ENCODE measurements at regions not wholly inside any gene's neighbourhood (a gene's known extent, or its start where the extent isn't known, plus 50 kb on each side); places are given as distances from the start of the nearest gene placed in this dataset.

DNA sequence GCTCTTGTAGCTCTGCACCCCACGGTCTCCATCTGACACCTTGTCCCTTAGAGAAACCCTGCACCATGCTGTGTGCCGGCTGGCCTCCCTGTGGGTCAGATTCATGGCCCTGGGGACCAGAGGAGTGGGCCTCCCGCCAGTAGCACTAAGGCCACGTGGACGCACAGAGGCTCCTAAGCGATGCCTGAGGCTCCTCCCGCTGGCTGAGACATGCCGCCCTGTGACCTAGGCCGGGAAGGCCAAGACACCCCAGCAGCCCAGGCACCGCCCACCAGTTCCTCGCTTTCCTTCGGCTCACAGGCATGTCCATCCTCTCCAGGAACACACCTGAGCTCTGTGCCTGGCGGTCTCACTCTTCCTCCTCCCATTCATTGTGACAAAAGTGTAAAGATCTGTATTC, 311.0 kb downstream of the THBS2 start:
- ATAC-seq (ENCODE audit: low read depth), result no peak
- H3K27me3 ChIP-seq (ENCODE audit: insufficient read depth, poor library complexity, severe bottlenecking), result no peaks in the 10 kb centered on the region
- no peak for DNase-seq (ENCODE audit: low spot score)
- H3K9me3 ChIP-seq (ENCODE audit: severe bottlenecking), result no peaks in the 10 kb centered on the region
- peaks cover 7% of the 10 kb centered on the region for H3K4me1 ChIP-seq (ENCODE audit: insufficient read depth, poor library complexity, severe bottlenecking)
- no peak overlapping the region for H3K27ac ChIP-seq (ENCODE audit: poor library complexity, severe bottlenecking)
- no peaks in the 10 kb centered on the region for H3K36me3 ChIP-seq (ENCODE audit: low read depth)
- H3K4me3 ChIP-seq (ENCODE audit: severe bottlenecking), result no peak overlapping the region
- TF ChIP-seq, protein P1, sequence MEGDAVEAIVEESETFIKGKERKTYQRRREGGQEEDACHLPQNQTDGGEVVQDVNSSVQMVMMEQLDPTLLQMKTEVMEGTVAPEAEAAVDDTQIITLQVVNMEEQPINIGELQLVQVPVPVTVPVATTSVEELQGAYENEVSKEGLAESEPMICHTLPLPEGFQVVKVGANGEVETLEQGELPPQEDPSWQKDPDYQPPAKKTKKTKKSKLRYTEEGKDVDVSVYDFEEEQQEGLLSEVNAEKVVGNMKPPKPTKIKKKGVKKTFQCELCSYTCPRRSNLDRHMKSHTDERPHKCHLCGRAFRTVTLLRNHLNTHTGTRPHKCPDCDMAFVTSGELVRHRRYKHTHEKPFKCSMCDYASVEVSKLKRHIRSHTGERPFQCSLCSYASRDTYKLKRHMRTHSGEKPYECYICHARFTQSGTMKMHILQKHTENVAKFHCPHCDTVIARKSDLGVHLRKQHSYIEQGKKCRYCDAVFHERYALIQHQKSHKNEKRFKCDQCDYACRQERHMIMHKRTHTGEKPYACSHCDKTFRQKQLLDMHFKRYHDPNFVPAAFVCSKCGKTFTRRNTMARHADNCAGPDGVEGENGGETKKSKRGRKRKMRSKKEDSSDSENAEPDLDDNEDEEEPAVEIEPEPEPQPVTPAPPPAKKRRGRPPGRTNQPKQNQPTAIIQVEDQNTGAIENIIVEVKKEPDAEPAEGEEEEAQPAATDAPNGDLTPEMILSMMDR (IDR thresholded peaks at IDR 0.05; ENCODE audit: poor library complexity, severe bottlenecking), result no peak

DNA sequence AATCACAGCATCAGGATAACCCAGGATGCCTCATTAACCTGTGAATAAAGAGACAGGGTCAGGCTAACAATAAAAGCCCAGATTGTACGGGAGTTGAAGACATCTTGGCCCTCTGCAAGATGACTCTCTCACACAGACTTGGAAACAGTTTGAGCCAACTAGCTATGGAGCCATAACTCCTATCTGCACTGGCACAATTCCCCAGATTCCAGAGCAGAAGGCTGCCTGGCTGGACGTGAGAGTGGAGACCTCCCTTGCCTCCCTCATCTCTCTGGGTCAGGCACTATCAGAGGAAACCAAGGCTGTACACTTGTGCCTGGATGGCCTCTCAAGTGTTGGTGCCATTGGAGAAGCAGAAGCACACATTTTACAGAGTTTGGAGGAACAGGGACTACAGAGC, 312.6 kb downstream of the THBS2 start:
- no peaks in the 10 kb centered on the region for H3K36me3 ChIP-seq (ENCODE audit: low read depth)
- no peaks in the 10 kb centered on the region for H3K9me3 ChIP-seq (ENCODE audit: severe bottlenecking)
- H3K27me3 ChIP-seq (ENCODE audit: insufficient read depth, poor library complexity, severe bottlenecking), result no peaks in the 10 kb centered on the region
- peaks cover 18% of the 10 kb centered on the region for H3K4me1 ChIP-seq (ENCODE audit: insufficient read depth, poor library complexity, severe bottlenecking)
- DNase-seq (ENCODE audit: low spot score), result no peak
- no peak overlapping the region for H3K4me3 ChIP-seq (ENCODE audit: severe bottlenecking)
- no peak overlapping the region for H3K27ac ChIP-seq (ENCODE audit: poor library complexity, severe bottlenecking)
- no peak for ATAC-seq (ENCODE audit: low read depth)
- TF ChIP-seq, protein P1 (IDR thresholded peaks at IDR 0.05; ENCODE audit: poor library complexity, severe bottlenecking), result no peak

DNA sequence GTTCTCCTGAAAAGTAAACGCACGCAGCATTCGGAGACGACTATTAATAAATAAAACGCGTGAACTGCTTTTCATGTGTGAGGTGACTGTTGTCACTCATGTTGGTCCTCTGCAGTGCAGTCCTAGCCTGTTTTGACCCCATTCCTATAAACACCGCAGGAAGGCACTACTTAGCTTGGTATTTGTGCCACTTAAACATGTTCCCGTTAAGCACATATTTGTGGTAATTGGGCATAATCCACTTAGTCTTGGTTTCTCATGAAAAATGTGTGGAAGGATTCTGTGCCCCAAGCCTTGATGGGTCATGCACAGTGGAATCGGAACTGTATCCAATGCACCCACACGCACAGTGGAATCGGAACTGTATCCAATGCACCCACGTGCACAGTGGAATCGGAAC, 313.9 kb downstream of the THBS2 start:
- TF ChIP-seq, protein P1 (IDR thresholded peaks at IDR 0.05; ENCODE audit: poor library complexity, severe bottlenecking), result no peak
- no peak overlapping the region for H3K27ac ChIP-seq (ENCODE audit: poor library complexity, severe bottlenecking)
- DNase-seq (ENCODE audit: low spot score) (no peak), ATAC-seq (ENCODE audit: low read depth) (no peak)
- H3K36me3 ChIP-seq (ENCODE audit: low read depth), result no peaks in the 10 kb centered on the region
- peaks cover 18% of the 10 kb centered on the region for H3K4me1 ChIP-seq (ENCODE audit: insufficient read depth, poor library complexity, severe bottlenecking)
- H3K27me3 ChIP-seq (ENCODE audit: insufficient read depth, poor library complexity, severe bottlenecking), result no peaks in the 10 kb centered on the region
- H3K9me3 ChIP-seq (ENCODE audit: severe bottlenecking), result no peaks in the 10 kb centered on the region
- no peak overlapping the region for H3K4me3 ChIP-seq (ENCODE audit: severe bottlenecking)

GRCh38 chr6:168939041-168939440, 314.6 kb downstream of the THBS2 start:
- no peaks in the 10 kb centered on the region for H3K36me3 ChIP-seq (ENCODE audit: low read depth)
- H3K4me3 ChIP-seq (ENCODE audit: severe bottlenecking), result no peak overlapping the region
- H3K27me3 ChIP-seq (ENCODE audit: insufficient read depth, poor library complexity, severe bottlenecking), result no peaks in the 10 kb centered on the region
- DNase-seq (ENCODE audit: low spot score) (no peak), ATAC-seq (ENCODE audit: low read depth) (no peak)
- H3K27ac ChIP-seq (ENCODE audit: poor library complexity, severe bottlenecking), result no peak overlapping the region
- no peaks in the 10 kb centered on the region for H3K9me3 ChIP-seq (ENCODE audit: severe bottlenecking)
- TF ChIP-seq, protein P1 (IDR thresholded peaks at IDR 0.05; ENCODE audit: poor library complexity, severe bottlenecking), result no peak
- peaks cover 18% of the 10 kb centered on the region for H3K4me1 ChIP-seq (ENCODE audit: insufficient read depth, poor library complexity, severe bottlenecking)

DNA sequence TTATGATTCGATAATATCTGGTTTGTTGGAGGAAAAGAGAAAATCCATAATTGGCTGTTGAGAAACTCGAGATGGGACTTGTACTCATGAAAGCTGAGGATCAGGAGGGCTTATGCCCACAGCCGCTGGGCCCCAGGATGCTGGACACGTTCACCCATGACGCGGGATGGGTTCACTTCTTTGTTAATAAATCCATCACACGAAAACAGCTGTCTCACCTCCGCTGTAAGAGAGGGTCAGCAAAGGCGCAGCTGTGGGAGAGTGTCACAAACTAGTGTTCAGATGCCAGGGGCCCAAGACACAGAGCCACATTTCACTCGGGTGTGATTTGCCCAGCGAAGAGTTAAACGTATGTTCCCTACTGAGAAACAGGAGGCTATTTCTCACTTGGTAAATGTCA, 315.1 kb downstream of the THBS2 start:
- peaks cover 18% of the 10 kb centered on the region for H3K4me1 ChIP-seq (ENCODE audit: insufficient read depth, poor library complexity, severe bottlenecking)
- no peak overlapping the region for H3K27ac ChIP-seq (ENCODE audit: poor library complexity, severe bottlenecking)
- ATAC-seq (ENCODE audit: low read depth), result no peak
- no peaks in the 10 kb centered on the region for H3K36me3 ChIP-seq (ENCODE audit: low read depth)
- no peaks in the 10 kb centered on the region for H3K27me3 ChIP-seq (ENCODE audit: insufficient read depth, poor library complexity, severe bottlenecking)
- H3K4me3 ChIP-seq (ENCODE audit: severe bottlenecking), result no peak overlapping the region
- DNase-seq (ENCODE audit: low spot score), result no peak
- H3K9me3 ChIP-seq (ENCODE audit: severe bottlenecking), result no peaks in the 10 kb centered on the region
- TF ChIP-seq, protein P1 (IDR thresholded peaks at IDR 0.05; ENCODE audit: poor library complexity, severe bottlenecking), result no peak

Measured in RWPE2 (cell line).